Stimulated activated CD4-positive, alpha-beta T cell treated with anti-CD3 and anti-CD28 coated beads, Interleukin-15, amount 100 ng/mL, for 48 hours (primary cell): ENCODE measurements at regions not wholly inside any gene's neighbourhood (a gene's known extent, or its start where the extent isn't known, plus 50 kb on each side); places are given as distances from the start of the nearest gene placed in this dataset.

Experiments
- DNase-seq, 2 donors: peaks; one replicate each; pipeline ENCODE4 v3.0.0-alpha.2; 2020; ENCODE audit warnings: low read depth in 2 of 2

DNA sequence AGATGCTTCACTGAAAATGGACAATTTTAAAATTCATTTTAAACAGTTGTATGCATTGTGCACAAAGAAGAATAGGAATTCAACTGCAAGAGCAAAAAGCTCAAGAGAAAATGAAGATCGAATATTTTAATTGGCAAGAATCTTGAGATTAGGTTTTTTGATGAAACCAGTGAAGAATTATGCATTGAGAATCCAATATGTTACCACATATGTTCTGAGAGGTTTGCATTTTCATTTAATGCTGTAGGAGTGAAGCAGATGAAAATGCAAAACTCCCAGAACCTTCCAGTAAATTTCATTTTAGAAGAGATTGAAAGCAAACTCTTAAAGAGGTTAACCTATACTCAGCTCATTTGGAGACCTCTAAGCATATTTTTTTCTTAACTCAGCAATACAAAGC, 298.0 kb downstream of the OLFM3 start:
- DNase-seq, result no peak

DNA sequence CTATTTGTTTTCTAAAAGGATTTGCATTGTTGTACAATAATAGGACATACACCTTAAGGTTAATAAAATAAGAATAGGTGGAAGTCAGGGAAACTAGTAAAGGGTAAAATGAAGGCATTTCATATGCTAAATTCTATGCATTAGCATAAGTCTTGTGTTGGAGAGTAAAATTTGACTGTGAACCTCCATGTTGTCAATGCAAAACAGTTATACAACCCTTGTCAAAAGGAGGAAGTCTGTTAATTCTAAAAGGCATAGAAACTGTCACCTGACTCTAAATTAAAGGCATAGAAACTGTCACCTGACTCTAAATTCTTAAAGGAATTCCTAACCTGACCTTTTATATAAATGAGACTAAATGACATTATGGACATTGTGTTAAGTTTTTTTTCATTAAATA, 291.8 kb downstream of the OLFM3 start:
- DNase-seq, result no peak

DNA sequence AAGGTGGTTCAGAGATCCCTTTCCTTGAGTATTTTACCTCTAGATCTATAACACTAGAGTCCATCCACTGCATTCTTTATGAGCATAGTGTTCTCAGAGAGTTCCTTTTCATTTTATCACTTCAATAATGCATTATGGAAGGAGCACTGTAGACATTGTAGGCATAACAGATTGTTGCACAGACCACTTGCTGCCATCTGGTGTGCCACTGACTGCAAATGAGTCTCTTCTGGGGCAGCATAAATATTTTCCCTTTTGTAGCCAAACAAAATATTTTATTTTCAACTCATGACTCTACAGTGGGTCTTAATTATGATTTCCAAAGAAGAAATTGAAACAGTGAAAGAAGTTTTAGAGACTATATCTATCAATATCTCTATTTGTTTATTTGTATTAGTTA, 290.4 kb downstream of the OLFM3 start:
- no peak for DNase-seq

DNA sequence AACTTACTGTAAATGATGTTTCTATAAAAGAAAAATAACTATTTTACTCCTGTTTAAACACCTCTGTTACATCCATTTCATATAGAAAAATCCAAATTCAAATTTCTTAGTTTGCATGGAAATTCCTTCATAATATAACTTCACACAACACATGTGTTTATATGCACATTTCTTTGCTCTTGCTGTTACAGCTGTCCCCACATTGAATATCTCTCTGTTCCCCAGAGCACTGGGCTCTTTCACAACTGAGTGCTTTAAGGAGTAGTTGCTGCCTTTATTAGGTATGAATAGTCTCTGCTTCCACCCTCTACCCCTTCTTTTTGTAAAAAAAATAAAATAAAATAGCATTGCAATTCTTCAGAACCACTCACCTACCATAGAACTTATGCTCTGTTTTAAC, 287.0 kb downstream of the OLFM3 start:
- DNase-seq, result no peak

DNA sequence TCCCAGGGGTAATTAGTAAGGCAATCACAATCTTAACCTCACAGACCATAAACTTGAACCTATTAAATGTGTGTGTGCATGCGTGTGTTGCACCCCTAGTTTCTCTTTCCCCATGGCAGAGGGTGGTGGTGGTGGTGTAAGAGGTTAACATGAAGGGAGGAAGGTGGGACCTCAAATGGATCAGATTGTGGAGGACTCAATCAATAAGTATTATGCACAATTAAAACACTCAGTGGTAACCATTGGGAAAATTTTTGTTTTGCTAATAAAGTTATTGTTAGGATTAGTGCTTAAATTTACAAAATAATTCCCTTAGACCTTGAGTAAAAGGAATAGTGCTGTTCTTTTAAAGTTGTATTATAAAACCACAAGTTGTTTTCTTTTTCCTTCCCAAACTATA, 283.0 kb downstream of the OLFM3 start:
- no peak for DNase-seq

DNA sequence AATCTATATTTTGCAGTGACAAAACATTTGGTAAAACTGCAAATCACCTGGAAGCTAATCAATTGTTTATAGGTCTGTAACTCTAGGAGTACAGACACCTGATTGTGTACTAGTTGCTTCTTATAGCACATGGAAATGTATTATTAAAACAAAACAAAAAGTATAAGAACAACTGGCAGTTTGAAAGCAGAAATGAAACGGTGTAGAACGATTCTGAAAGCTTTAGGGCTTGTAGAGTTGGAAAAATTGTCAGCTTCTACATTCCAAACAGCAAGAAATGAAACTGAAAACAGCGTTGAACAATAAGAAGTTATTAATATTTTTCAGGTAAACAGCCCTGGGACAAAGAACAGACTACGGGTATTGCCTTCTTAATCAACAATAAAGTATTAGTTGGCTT, 273.3 kb downstream of the OLFM3 start:
- no peak for DNase-seq

DNA sequence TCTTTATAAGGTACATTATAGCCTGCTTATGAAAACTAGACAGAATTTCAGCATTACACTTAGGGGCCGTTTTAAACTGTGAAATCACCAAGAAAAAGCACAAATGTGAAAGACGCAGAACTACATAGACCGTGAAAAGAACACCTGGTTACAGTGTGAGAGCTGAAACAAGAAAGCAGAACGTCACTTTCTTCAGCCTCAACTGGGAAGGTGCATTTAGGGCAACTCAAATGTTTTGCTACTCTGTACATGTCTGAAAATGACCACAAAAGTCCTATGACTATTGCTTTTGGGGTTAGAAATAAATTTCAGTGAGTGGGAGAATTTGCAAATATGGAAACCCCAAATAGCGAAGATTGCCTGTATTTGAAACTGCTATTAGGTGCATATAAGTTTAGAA, 268.7 kb downstream of the OLFM3 start:
- DNase-seq, result no peak

DNA sequence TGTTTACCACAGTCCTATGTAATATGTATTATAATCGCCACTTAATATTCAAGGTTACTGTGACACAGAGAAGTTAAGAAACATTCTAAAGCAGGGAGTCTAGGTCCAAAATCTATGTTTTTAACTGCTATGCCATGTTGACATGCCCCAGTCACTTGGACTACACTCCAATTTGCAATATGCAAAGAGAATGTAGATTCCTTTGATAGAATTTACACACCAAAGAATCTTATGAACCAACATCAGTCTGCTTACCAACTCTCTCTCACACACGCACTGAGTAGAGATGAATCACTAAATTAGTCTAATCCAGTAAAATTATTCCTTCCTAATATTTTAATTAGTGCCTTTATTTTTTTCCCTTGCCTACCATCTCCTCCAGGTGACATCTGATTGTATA, 266.2 kb downstream of the OLFM3 start:
- DNase-seq, result no peak

DNA sequence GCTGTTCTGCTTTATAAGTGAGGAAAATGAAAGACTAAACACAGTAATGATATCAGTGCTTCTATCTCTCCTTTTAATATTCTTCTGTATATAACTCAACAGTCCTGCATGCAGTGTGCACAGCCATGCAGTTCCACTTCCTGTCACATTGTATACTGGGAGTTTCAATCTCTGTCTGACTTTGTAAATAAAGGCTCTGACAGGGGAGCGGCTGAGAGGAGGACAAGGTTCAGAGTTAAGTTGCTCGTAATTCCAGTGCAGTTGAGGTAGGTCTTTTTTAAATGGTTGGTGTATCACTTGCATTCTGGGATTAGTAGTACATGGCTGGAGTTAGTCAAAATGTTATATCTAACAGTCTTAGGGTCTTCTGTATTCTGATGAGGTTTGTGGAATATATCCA, 264.5 kb downstream of the OLFM3 start:
- DNase-seq, result no peak

DNA sequence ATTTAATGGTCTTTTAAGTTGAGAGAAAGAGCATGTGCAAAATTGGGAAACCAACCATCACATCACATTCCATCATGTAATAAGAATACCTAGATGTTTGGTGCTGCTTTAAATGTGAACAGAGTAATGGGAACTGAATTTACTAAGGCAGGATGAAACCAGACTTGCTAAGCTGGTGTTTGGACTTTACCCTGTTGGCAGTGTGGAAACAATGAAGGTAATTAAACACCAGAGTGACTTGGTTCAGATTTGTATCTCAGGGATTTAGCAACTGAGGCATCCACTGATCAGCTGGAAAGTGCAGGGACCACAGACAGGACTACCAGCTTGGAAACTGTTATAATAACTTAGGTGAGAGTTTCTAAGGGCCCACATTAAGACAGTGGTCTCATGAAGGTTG, 263.4 kb downstream of the OLFM3 start:
- DNase-seq, result no peak

DNA sequence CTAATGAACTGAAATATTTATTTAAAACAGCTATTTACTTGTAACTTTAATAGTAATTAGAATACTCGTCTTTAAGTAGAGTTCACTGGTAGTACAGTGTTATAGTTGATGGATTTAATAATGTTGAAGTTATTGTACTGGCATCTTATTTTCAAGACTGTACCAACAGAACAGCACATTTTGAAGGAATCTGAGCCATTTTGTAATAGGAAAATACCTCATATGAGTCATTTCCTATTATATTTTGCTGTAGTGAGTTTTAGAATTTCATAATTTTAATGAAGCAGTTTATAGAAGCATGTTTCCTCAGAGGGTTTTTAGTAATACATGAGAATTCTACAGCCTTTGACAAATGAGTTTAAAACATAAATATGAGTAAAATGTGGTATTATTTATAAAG, 258.3 kb downstream of the OLFM3 start:
- DNase-seq, result no peak

DNA sequence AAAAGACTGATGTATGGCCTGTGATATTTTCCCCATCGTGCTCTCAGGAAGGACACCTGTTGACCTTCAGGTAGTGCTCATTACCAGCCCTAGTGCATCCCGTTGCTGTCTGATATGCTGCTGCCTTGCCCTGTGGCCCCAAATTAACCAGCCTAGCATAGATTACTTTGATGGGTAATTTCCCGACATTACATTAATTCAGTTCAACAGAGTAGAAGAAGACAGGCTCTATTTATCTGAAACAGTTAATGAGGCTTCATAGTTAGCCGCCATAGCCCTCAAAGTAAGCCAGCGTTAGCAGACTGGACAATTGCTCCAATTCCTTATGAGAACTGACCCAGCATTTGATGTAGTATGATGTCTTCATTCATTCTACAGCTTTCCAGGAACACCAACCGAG, 257.6 kb downstream of the OLFM3 start:
- DNase-seq, result no peak

DNA sequence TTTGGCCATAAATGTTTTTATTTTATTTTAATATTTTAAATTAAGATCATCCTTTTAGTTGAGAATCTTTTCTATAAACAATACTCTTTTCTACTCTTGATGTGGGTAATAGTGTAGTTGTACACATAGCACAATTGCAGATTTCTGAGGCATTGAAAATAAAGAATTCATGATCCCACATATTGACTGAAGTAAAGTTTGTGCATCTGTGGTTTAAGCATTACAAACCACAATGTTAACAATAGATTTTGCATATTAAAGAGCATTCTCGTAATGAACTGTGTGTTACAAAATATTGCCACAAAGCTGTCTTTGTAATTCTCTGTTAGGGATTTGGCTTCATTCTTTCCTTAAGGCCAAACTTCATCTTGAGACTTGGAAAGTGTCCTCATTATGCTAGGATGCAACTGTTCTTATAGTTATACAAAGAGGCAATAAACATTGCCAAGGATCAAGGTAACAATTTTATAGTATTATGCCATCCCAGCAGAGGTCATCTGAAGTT, 256.8 kb downstream of the OLFM3 start:
- DNase-seq, result no peak

DNA sequence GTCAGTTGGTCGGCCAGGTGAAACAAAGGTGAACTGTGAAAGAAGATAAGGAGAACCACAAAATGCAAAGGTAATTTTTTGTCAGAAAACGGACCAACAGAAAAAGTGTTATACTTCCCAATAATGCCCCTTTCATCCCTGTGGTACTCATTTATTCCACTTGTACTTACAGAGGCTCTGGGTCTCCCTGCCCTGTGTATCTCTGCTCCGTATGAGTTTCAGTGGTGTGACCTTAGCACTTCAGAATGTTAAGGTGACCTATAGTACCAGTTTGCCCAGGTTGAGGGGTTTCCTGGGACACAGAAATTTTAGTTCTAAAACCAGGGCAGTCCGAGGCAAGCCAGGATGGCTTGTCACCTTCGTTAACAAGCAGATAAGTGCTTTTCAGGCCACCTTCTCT, 254.8 kb downstream of the OLFM3 start:
- DNase-seq, result no peak

DNA sequence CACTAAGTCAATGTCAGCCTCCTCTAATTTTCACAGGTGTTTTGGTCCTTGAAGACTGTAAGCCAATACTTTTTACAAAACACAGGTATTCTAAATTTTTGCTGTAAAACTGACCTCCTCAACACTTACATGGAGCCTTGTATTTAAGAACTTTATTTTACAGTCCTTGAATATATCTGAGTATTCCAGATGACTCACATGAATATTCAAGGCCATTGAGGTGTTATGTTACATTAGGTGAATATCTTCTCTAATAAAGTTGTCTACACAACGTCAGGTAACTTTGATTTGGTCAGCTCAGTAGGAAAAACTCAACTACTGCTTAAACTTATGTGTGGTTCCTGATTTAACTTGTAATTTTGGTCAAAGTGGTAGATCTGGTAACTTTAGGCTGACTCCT, 254.2 kb downstream of the OLFM3 start:
- DNase-seq, result no peak

DNA sequence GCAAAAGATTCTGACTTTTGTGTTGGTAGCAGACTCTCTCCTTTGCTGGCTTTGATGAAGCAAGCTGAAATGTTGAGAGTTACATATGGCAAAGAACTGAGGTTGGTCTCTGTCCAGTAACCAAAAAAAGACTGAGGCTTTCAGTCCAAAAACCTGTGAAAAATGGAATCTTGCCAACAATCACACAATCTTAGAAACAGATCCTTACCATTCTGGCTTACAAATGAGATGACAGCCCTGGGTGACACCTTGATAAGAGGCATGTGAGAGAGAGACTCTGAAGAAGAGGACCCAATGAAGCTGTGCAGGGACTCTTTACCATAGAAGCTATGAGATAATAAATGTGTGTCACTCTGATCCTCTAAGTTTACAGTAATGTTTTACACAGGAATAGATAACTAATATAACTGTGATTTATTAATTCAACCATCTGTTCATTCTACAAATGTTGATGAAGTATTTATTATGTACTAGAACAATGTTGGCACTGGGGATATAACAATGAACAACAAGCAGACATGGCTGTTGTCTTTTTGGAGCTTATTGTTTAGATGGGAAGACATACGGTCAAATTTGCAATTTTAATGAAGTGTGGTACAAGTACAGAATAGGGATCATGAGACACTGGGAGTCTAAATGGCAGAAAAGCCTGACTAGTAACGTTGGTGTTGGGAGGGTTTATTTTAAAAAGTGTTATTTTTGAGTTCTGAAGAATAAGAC, 251.0 kb downstream of the OLFM3 start:
- DNase-seq, result no peak

DNA sequence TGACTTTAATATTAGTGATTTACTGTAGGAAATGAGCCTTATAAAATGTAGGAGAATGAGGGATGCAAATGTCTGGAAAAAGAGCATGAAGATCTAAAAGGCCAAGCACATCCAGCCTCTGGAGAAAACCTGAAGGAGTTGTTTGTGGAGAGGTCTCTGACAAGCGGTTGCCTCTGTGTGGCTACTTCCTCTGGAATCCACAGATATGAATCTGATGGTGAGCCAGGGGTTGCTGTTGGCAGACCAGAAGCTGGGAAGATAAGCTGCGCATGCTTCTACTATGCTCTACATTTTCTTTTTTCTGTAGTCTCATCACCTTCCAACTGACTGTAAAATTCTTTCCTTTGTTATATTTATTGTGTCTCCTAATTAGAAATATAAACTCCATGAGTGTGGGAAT, 248.6 kb downstream of the OLFM3 start:
- DNase-seq, result no peak
